PC-3 (cell line): ENCODE measurements at regions not wholly inside any gene's neighbourhood (a gene's known extent, or its start where the extent isn't known, plus 50 kb on each side); places are given as distances from the start of the nearest gene placed in this dataset.

Experiments
- ATAC-seq: fragments of 200-7000 bp; cut with Tn5 transposase; 2 replicates; pipeline ENCODE4 v1.9.1; 2020; ENCODE audit warnings: mild to moderate bottlenecking, moderate library complexity
- BruUV-seq: library from RNA; stranded (reverse); fragments of 400-500 nt; replicated peaks from 2 replicates; lab custom pipeline; 2021; lab: Mats Ljungman, UMichigan
- CTCF ChIA-PET: fragments of 300-600 bp; sonication (Branson Sonifier 250); formaldehyde crosslinking; loops from one replicate; lab custom pipeline; 2022; ENCODE audit warnings: antibody characterized with exemption; lab: Charles Lee
- POLR2A ChIA-PET: fragments of 300-600 bp; sonication (Branson Sonifier 250); formaldehyde crosslinking; loops from one replicate; lab custom pipeline; 2022; ENCODE audit warnings: antibody characterized with exemption; ENCODE audit not compliant: unreplicated experiment; lab: Charles Lee
- DNase-seq: peaks from one replicate; pipeline ENCODE4 v3.0.0-alpha.2; 2015
- H2AFZ ChIP-seq: fragments of 300-600 bp; sonication (generic); 2 replicates; pipeline ENCODE4 v1.6.0; 2016; ENCODE audit warnings: antibody characterized with exemption, low read length
- H3F3A ChIP-seq: fragments of 300-600 bp; sonication (generic); one replicate; pipeline ENCODE4 v1.6.0; 2017; ENCODE audit warnings: antibody characterized with exemption, low read length, control low read depth, mild to moderate bottlenecking; ENCODE audit not compliant: unreplicated experiment
- H3K27ac ChIP-seq: fragments of 300-600 bp; sonication (generic); 2 replicates; pipeline ENCODE4 v1.5.1; 2016; ENCODE audit warnings: mild to moderate bottlenecking, low read length
- H3K27me3 ChIP-seq: fragments of 300-600 bp; sonication (generic); 2 replicates; pipeline ENCODE4 v1.6.1; 2016; ENCODE audit warnings: low read length, mixed read lengths
- H3K36me3 ChIP-seq: fragments of 300-600 bp; sonication (generic); 2 replicates; pipeline ENCODE4 v1.6.1; 2016; ENCODE audit warnings: low read depth, mixed run types, low read length, mixed read lengths
- H3K4me1 ChIP-seq: fragments of 300-600 bp; sonication (generic); 2 replicates; pipeline ENCODE4 v1.5.1; 2016; ENCODE audit warnings: low read length; ENCODE audit not compliant: insufficient read depth
- H3K4me2 ChIP-seq: fragments of 300-600 bp; sonication (generic); 2 replicates; pipeline ENCODE4 v1.6.0; 2016; ENCODE audit warnings: low read length
- H3K4me3 ChIP-seq: fragments of 300-600 bp; sonication (generic); 2 replicates; pipeline ENCODE4 v1.5.1; 2016; ENCODE audit warnings: mild to moderate bottlenecking, low read length, mixed read lengths
- H3K79me2 ChIP-seq: fragments of 300-600 bp; sonication (generic); 2 replicates; pipeline ENCODE4 v1.6.1; 2017; ENCODE audit warnings: low read length, mixed read lengths
- H3K9ac ChIP-seq: fragments of 300-600 bp; sonication (generic); 2 replicates; pipeline ENCODE4 v1.6.0; 2016; ENCODE audit warnings: mild to moderate bottlenecking, low read length
- H3K9me2 ChIP-seq: fragments of 300-600 bp; sonication (generic); replicated peaks from 2 replicates; pipeline ENCODE4 v1.6.1; 2016; ENCODE audit warnings: mixed run types, low read length, mixed read lengths
- H3K9me3 ChIP-seq: fragments of 300-600 bp; sonication (generic); 2 replicates; pipeline ENCODE4 v1.6.1; 2016; ENCODE audit warnings: low read length, mixed read lengths
- H4K20me1 ChIP-seq: fragments of 300-600 bp; sonication (generic); 2 replicates; pipeline ENCODE4 v1.6.1; 2016; ENCODE audit warnings: low read length, mixed read lengths
- EZH2 ChIP-seq: fragments of 300-600 bp; sonication (generic); IDR thresholded peaks from one replicate; pipeline ENCODE4 v1.6.1; 2017; ENCODE audit warnings: antibody characterized with exemption, mild to moderate bottlenecking, low read length; ENCODE audit not compliant: unreplicated experiment
- EZH2phosphoT487 ChIP-seq: fragments of 300-600 bp; sonication (generic); IDR thresholded peaks from 2 replicates; pipeline ENCODE4 v1.6.1; 2018; ENCODE audit warnings: mild to moderate bottlenecking, antibody characterized with exemption, low read length, borderline replicate concordance
- intact Hi-C: fragments of 100-400 bp; cut with micrococcal nuclease; formaldehyde crosslinking; loops from 2 replicates; pipeline ENCODE4 v1.9.0; 2023
- TF ChIP-seq, protein P1 (sequence below): fragments of 300-600 bp; sonication (generic); conservative IDR thresholded peaks from 2 replicates; pipeline ENCODE4 v1.5.1; 2017; ENCODE audit warnings: antibody characterized with exemption, low read depth, mild to moderate bottlenecking, low read length

DNA sequence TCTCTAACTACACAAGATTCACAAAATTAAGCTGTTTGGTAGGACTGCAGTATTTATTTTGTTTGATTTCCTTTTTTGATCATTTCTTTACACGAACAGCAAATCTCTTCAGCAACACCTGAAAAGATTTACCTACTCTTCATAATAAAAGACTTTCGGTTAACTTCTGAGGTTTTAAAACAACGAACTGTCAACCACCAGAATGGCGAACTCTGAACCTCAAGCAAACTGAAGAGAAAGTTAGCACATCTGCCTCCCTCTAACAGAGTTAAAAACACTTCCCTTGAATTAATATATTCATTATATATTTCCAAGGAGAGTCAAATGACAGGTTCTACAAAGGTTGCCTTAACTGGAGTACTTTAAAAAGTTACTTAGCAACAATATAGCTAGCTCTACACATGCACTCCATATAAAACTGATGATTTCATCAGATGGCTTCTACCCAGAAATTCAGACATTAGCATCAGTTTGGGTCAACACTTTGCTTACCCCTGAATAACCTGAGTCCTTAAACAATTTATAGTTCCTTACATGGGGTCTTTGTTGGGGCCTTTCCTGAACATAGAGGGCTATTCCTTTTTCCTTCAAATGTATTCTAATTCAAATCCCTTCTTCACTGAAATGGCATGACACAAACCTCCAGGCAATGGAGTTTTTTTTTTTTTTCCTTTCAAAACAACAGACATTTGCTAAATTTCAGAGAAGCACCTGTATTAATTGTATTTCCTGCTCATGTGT is 118.3 kb downstream of the SEM1 start:
- no peak overlapping the region for H3K9ac ChIP-seq
- intact Hi-C loops: loop anchor here (5.0 kb wide), 1 partner anchor 44 kb away; no protein-coding TSS in a partner anchor
- H3F3A ChIP-seq: no peaks in the 10 kb centered on the region
- no peaks in the 10 kb centered on the region for H3K36me3 ChIP-seq
- CTCF ChIA-PET: no interaction called here
- H3K79me2 ChIP-seq: no peaks in the 10 kb centered on the region
- ATAC-seq (peak; percentile 25; the same call in 1 of the 2 replicates), DNase-seq (peak; percentile 9)
- no peak overlapping the region for H2AFZ ChIP-seq
- no peaks in the 10 kb centered on the region for H3K9me2 ChIP-seq
- no peak overlapping the region for H3K27ac ChIP-seq
- no peak overlapping the region for H3K4me3 ChIP-seq
- TF ChIP-seq EZH2phosphoT487: no peak
- TF ChIP-seq EZH2: no peak
- TF ChIP-seq, protein P1, sequence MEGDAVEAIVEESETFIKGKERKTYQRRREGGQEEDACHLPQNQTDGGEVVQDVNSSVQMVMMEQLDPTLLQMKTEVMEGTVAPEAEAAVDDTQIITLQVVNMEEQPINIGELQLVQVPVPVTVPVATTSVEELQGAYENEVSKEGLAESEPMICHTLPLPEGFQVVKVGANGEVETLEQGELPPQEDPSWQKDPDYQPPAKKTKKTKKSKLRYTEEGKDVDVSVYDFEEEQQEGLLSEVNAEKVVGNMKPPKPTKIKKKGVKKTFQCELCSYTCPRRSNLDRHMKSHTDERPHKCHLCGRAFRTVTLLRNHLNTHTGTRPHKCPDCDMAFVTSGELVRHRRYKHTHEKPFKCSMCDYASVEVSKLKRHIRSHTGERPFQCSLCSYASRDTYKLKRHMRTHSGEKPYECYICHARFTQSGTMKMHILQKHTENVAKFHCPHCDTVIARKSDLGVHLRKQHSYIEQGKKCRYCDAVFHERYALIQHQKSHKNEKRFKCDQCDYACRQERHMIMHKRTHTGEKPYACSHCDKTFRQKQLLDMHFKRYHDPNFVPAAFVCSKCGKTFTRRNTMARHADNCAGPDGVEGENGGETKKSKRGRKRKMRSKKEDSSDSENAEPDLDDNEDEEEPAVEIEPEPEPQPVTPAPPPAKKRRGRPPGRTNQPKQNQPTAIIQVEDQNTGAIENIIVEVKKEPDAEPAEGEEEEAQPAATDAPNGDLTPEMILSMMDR: no peak
- H3K4me2 ChIP-seq: no peak overlapping the region
- no peaks in the 10 kb centered on the region for H3K9me3 ChIP-seq
- POLR2A ChIA-PET: no interaction called here
- no peaks in the 10 kb centered on the region for H3K27me3 ChIP-seq
- BruUV-seq: no TSS peak
- H4K20me1 ChIP-seq: no peaks in the 10 kb centered on the region
- no peaks in the 10 kb centered on the region for H3K4me1 ChIP-seq

GRCh38 chr7:96589038-96589437 is 120.6 kb downstream of the SEM1 start:
- H4K20me1 ChIP-seq: no peaks in the 10 kb centered on the region

More at GRCh38 chr7:96589038-96589437, 120.6 kb downstream of the SEM1 start:
- no TSS peak for BruUV-seq
- Histone ChIP-seq H3K4me1 (no peaks in the 10 kb centered on the region), H3K79me2 (no peaks in the 10 kb centered on the region), H3K4me2 (no peak overlapping the region), H3K27ac (no peak overlapping the region), H2AFZ (no peak overlapping the region), H3K9ac (no peak overlapping the region), H3K9me2 (no peaks in the 10 kb centered on the region), H3F3A (no peaks in the 10 kb centered on the region), H3K4me3 (no peak overlapping the region), H3K36me3 (no peaks in the 10 kb centered on the region), H3K9me3 (no peaks in the 10 kb centered on the region), H3K27me3 (no peaks in the 10 kb centered on the region)
- peak; percentile 2 for DNase-seq
- intact Hi-C loops: no loop called here
- POLR2A ChIA-PET: no interaction called here
- TF ChIP-seq EZH2phosphoT487 (no peak), EZH2 (no peak)
- TF ChIP-seq, protein P1: no peak
- peak; percentile 37; the same call in 1 of the 2 replicates for ATAC-seq
- CTCF ChIA-PET: no interaction called here
